IPS-20b (cell line): ENCODE measurements at regions not wholly inside any gene's neighbourhood (a gene's known extent, or its start where the extent isn't known, plus 50 kb on each side); places are given as distances from the start of the nearest gene placed in this dataset.

Source experiments
- H3K27ac ChIP-seq: one replicate; pipeline ENCODE4 v1.5.1; 2013; ENCODE audit warnings: low read length
- H3K27me3 ChIP-seq: 2 replicates; pipeline ENCODE4 v1.6.1; 2013; ENCODE audit warnings: mild to moderate bottlenecking, low read length, inconsistent platforms; ENCODE audit not compliant: insufficient read depth
- H3K36me3 ChIP-seq: 2 replicates; pipeline ENCODE4 v1.6.1; 2013; ENCODE audit warnings: low read depth, mild to moderate bottlenecking, inconsistent platforms, low read length, moderate library complexity; ENCODE audit not compliant: insufficient read depth
- H3K4me1 ChIP-seq: 2 replicates; pipeline ENCODE4 v1.6.1; 2013; ENCODE audit warnings: mild to moderate bottlenecking, control low read depth, inconsistent platforms, low read length, moderate library complexity; ENCODE audit not compliant: insufficient read depth
- H3K4me3 ChIP-seq: 2 replicates; pipeline ENCODE4 v1.5.1; 2013; ENCODE audit warnings: mild to moderate bottlenecking, low read length, inconsistent platforms
- H3K9ac ChIP-seq: 2 replicates; pipeline ENCODE4 v1.6.1; 2013; ENCODE audit warnings: low read depth, mild to moderate bottlenecking, inconsistent platforms, low read length, moderate library complexity
- H3K9me3 ChIP-seq: 2 replicates; pipeline ENCODE4 v1.6.1; 2013; ENCODE audit warnings: mild to moderate bottlenecking, low read depth, low read length, inconsistent platforms; ENCODE audit not compliant: insufficient read depth

GRCh38 chr5:124061663-124062062, 549.7 kb downstream of the CSNK1G3 start:
- Histone ChIP-seq H3K36me3 (no peaks in the 10 kb centered on the region), H3K27me3 (no peaks in the 10 kb centered on the region), H3K4me1 (no peaks in the 10 kb centered on the region), H3K9ac (no peak overlapping the region), H3K9me3 (no peaks in the 10 kb centered on the region), H3K4me3 (no peak overlapping the region), H3K27ac (no peak overlapping the region)

- H3K9me3 ChIP-seq, result no peaks in the 10 kb centered on the region
- H3K36me3 ChIP-seq, result no peaks in the 10 kb centered on the region
- H3K4me3 ChIP-seq, result no peak overlapping the region
- no peaks in the 10 kb centered on the region for H3K4me1 ChIP-seq
- no peak overlapping the region for H3K27ac ChIP-seq
- no peak overlapping the region for H3K9ac ChIP-seq
- no peaks in the 10 kb centered on the region for H3K27me3 ChIP-seq
These were observed 549.1 kb downstream of the CSNK1G3 start for GRCh38 chr5:124061068-124061430.

DNA sequence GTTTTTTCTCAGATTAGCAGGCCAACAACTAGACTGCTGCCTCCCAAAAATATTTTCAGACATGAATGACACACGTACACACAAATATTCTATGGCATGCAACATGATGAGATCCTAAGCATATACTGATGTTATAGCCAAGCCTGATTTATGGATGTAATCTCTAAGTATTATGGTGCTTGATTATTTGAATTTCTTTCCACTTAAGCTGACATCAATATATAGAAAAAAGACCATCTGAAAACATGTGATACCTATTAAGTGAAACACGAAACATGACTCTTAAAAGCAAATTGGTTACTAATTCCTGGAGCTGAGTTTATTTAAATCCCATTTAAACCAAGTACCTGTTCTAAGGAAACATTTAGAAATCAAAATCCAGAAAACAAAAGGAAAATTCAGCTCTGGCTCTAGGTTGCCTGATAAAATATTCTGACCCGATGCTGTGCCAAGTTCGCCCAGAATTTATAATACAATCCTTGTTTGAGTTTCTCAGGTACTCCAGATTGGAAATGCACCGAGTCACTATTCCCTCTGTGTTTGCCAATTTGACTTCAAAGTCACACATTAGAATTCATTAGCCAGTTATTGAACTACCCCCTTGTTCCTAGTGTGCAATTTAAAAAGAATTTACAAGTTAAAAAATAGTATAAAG, 548.6 kb downstream of the CSNK1G3 start:
- Histone ChIP-seq H3K36me3 (no peaks in the 10 kb centered on the region), H3K9me3 (no peaks in the 10 kb centered on the region), H3K4me3 (no peak overlapping the region), H3K9ac (no peak overlapping the region), H3K4me1 (no peaks in the 10 kb centered on the region), H3K27me3 (no peaks in the 10 kb centered on the region), H3K27ac (no peak overlapping the region)

- Histone ChIP-seq H3K4me3 (no peak overlapping the region), H3K27ac (no peak overlapping the region), H3K9me3 (no peaks in the 10 kb centered on the region)
These were observed 548.0 kb downstream of the CSNK1G3 start for GRCh38 chr5:124060011-124060410.

DNA sequence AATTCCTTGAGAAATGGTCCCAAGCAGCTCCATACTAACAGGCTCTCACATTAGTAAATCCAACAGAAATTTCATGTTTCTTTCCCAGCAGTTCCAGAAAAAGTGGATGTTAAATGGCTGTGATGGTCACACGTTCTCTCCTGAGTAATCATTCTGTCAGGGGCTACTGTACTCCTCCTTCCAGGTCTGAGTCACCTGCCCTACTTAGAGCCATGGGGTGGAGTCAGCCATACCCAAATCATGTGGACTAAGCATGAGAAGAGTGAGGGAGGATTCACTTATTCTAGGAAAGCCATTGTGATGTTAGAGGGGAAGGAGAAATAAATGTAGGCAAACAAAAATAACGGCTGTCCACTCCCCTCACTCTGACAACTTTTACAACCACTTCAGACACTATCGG, 547.2 kb downstream of the CSNK1G3 start:
- H3K4me1 ChIP-seq, result no peaks in the 10 kb centered on the region
- no peak overlapping the region for H3K9ac ChIP-seq
- no peaks in the 10 kb centered on the region for H3K36me3 ChIP-seq
- H3K9me3 ChIP-seq, result no peaks in the 10 kb centered on the region
- H3K4me3 ChIP-seq, result no peak overlapping the region
- no peak overlapping the region for H3K27ac ChIP-seq
- H3K27me3 ChIP-seq, result no peaks in the 10 kb centered on the region

More at GRCh38 chr5:124060011-124060410, 548.0 kb downstream of the CSNK1G3 start:
- H3K4me1 ChIP-seq, result no peaks in the 10 kb centered on the region
- no peaks in the 10 kb centered on the region for H3K27me3 ChIP-seq
- H3K36me3 ChIP-seq, result no peaks in the 10 kb centered on the region
- H3K9ac ChIP-seq, result no peak overlapping the region

GRCh38 chr5:124057724-124058231, 545.8 kb downstream of the CSNK1G3 start:
- H3K27me3 ChIP-seq, result no peaks in the 10 kb centered on the region
- no peak overlapping the region for H3K4me3 ChIP-seq
- H3K27ac ChIP-seq, result no peak overlapping the region
- H3K9ac ChIP-seq, result no peak overlapping the region
- H3K9me3 ChIP-seq, result no peaks in the 10 kb centered on the region
- no peaks in the 10 kb centered on the region for H3K4me1 ChIP-seq
- no peaks in the 10 kb centered on the region for H3K36me3 ChIP-seq

- Histone ChIP-seq H3K9ac (no peak overlapping the region), H3K36me3 (no peaks in the 10 kb centered on the region), H3K9me3 (no peaks in the 10 kb centered on the region), H3K4me1 (no peaks in the 10 kb centered on the region), H3K27ac (no peak overlapping the region), H3K4me3 (no peak overlapping the region), H3K27me3 (no peaks in the 10 kb centered on the region)
These were observed 545.2 kb downstream of the CSNK1G3 start for GRCh38 chr5:124056991-124057723.

GRCh38 chr5:124056326-124056990, 544.5 kb downstream of the CSNK1G3 start:
- no peaks in the 10 kb centered on the region for H3K4me1 ChIP-seq
- no peak overlapping the region for H3K27ac ChIP-seq
- H3K36me3 ChIP-seq, result no peaks in the 10 kb centered on the region
- H3K9ac ChIP-seq, result no peak overlapping the region
- no peaks in the 10 kb centered on the region for H3K27me3 ChIP-seq
- no peaks in the 10 kb centered on the region for H3K9me3 ChIP-seq
- no peak overlapping the region for H3K4me3 ChIP-seq

- Histone ChIP-seq H3K4me1 (no peaks in the 10 kb centered on the region), H3K9me3 (no peaks in the 10 kb centered on the region), H3K27me3 (no peaks in the 10 kb centered on the region), H3K27ac (no peak overlapping the region), H3K36me3 (no peaks in the 10 kb centered on the region), H3K4me3 (no peak overlapping the region), H3K9ac (no peak overlapping the region)
These were observed 543.8 kb downstream of the CSNK1G3 start for GRCh38 chr5:124055751-124056150.

GRCh38 chr5:124054564-124054963, 542.6 kb downstream of the CSNK1G3 start:
- Histone ChIP-seq H3K27ac (no peak overlapping the region), H3K4me1 (no peaks in the 10 kb centered on the region), H3K27me3 (no peaks in the 10 kb centered on the region), H3K36me3 (no peaks in the 10 kb centered on the region), H3K4me3 (no peak overlapping the region), H3K9me3 (no peaks in the 10 kb centered on the region), H3K9ac (no peak overlapping the region)

DNA sequence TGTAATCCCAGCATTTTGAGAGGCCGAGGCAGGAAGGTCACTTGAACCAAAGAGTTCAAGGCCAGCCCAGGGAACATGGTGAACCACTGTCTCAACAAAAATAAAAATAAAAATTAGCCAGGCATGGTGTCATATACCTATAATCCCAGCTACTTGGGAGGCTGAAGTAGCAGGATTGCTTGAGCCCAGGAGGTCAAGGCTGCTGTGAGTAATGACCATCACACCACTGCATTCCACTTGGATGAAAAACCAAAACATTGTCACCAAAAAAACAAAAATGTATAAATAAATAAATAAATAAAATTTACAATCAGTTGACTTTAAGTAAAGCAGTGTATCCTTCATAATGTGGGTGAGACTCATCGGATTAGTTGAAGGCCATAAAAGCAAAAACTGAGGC, 541.4 kb downstream of the CSNK1G3 start:
- Histone ChIP-seq H3K27ac (no peak overlapping the region), H3K27me3 (no peaks in the 10 kb centered on the region), H3K4me3 (no peak overlapping the region), H3K9me3 (no peaks in the 10 kb centered on the region), H3K36me3 (no peaks in the 10 kb centered on the region), H3K9ac (no peak overlapping the region), H3K4me1 (no peaks in the 10 kb centered on the region)

DNA sequence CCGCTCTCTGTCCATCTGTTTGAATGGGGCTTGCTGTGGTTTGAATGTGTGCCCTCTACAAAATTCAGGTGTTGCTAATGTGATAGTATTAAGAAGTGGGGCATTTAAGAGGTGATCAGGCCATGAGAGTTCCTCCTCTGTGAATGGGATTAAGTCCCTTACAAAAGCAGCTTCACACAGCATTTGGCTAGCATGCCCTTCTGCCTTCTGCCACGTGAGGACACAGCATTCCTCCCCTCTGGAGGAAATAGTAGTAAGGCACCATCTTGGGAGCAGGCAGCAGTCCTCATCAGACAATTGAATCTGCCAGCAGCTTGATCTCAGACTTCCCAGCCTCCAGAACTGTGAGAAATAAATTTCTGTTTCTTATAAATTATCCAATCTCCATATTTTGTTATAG, 540.2 kb downstream of the CSNK1G3 start:
- Histone ChIP-seq H3K27me3 (no peaks in the 10 kb centered on the region), H3K9me3 (no peaks in the 10 kb centered on the region), H3K4me3 (no peak overlapping the region), H3K4me1 (no peaks in the 10 kb centered on the region), H3K36me3 (no peaks in the 10 kb centered on the region), H3K9ac (no peak overlapping the region), H3K27ac (no peak overlapping the region)
